Medulla oblongata (tissue), 1 donor: ENCODE measurements at regions not wholly inside any gene's neighbourhood (a gene's known extent, or its start where the extent isn't known, plus 50 kb on each side); places are given as distances from the start of the nearest gene placed in this dataset.
"Not testable (repeated sequence)": the region's sequence is repeated elsewhere in the genome, so short reads cannot be mapped to it uniquely, and the experiment has no call there.

ENCODE experiments used
- DNase-seq: peaks from one replicate; pipeline ENCODE4 v3.0.0-alpha.2; 2015; ENCODE audit errors: extremely low spot score

GRCh38 chr13:109940637-109941036 is 154.3 kb upstream of the IRS2 start:
- DNase-seq = no peak

GRCh38 chr13:109939838-109940237 is 153.5 kb upstream of the IRS2 start:
- DNase-seq = no peak

- DNase-seq = no peak
Measured at GRCh38 chr13:109939180-109939579, 152.8 kb upstream of the IRS2 start.

- DNase-seq = no peak
Measured at GRCh38 chr13:109938255-109938936, 152.0 kb upstream of the IRS2 start.

GRCh38 chr13:109934520-109934919 is 148.1 kb upstream of the IRS2 start:
- not testable (repeated sequence) for DNase-seq

- no peak for DNase-seq
Measured at GRCh38 chr13:109933476-109933875, 147.1 kb upstream of the IRS2 start.

GRCh38 chr13:109924376-109924775 is 138.0 kb upstream of the IRS2 start:
- DNase-seq = no peak

GRCh38 chr13:109922518-109922917 is 136.1 kb upstream of the IRS2 start:
- no peak for DNase-seq

GRCh38 chr13:109919715-109920375 is 133.5 kb upstream of the IRS2 start:
- no peak for DNase-seq

- DNase-seq = peak; percentile 65
Measured at GRCh38 chr13:109918179-109918711, 131.9 kb upstream of the IRS2 start.

GRCh38 chr13:109917422-109917821 is 131.0 kb upstream of the IRS2 start:
- DNase-seq = no peak

GRCh38 chr13:109913936-109914510 is 127.6 kb upstream of the IRS2 start:
- no peak for DNase-seq

GRCh38 chr13:109913186-109913585 is 126.8 kb upstream of the IRS2 start:
- no peak for DNase-seq

GRCh38 chr13:109910194-109910593 is 123.8 kb upstream of the IRS2 start:
- no peak for DNase-seq

GRCh38 chr13:109906976-109907375 is 120.6 kb upstream of the IRS2 start:
- no peak for DNase-seq

GRCh38 chr13:109904218-109904617 is 117.8 kb upstream of the IRS2 start:
- DNase-seq = no peak

GRCh38 chr13:109900741-109901140 is 114.4 kb upstream of the IRS2 start:
- no peak for DNase-seq

GRCh38 chr13:109900320-109900719 is 113.9 kb upstream of the IRS2 start:
- no peak for DNase-seq

GRCh38 chr13:109899748-109900147 is 113.4 kb upstream of the IRS2 start:
- DNase-seq = no peak

- DNase-seq = no peak
Measured at GRCh38 chr13:109899316-109899715, 112.9 kb upstream of the IRS2 start.

- DNase-seq = no peak
Measured at GRCh38 chr13:109897988-109898624, 111.7 kb upstream of the IRS2 start.

GRCh38 chr13:109892101-109892500 is 105.7 kb upstream of the IRS2 start:
- no peak for DNase-seq
